GM12891 (cell line): ENCODE measurements at regions not wholly inside any gene's neighbourhood (a gene's known extent, or its start where the extent isn't known, plus 50 kb on each side); places are given as distances from the start of the nearest gene placed in this dataset.

Experiments
- PAX5 ChIP-seq: IDR thresholded peaks from 2 replicates; pipeline ENCODE4 v1.6.1; 2011; ENCODE audit warnings: low read length, moderate library complexity, mild to moderate bottlenecking; ENCODE audit not compliant: insufficient read depth, severe bottlenecking
- POLR2A ChIP-seq: IDR thresholded peaks from 2 replicates; pipeline ENCODE4 v1.6.1; 2011; ENCODE audit warnings: low read depth, low read length, control low read depth
- POLR2AphosphoS5 ChIP-seq: IDR thresholded peaks from 2 replicates; pipeline ENCODE4 v1.6.1; 2011; ENCODE audit warnings: low read depth, low read length, control low read depth
- SPI1 ChIP-seq: IDR thresholded peaks from 2 replicates; pipeline ENCODE4 v1.6.1; 2011; ENCODE audit warnings: low read depth, low read length, control low read depth
- TAF1 ChIP-seq: IDR thresholded peaks from 2 replicates; pipeline ENCODE4 v1.6.1; 2011; ENCODE audit warnings: low read depth, low read length, control low read depth

DNA sequence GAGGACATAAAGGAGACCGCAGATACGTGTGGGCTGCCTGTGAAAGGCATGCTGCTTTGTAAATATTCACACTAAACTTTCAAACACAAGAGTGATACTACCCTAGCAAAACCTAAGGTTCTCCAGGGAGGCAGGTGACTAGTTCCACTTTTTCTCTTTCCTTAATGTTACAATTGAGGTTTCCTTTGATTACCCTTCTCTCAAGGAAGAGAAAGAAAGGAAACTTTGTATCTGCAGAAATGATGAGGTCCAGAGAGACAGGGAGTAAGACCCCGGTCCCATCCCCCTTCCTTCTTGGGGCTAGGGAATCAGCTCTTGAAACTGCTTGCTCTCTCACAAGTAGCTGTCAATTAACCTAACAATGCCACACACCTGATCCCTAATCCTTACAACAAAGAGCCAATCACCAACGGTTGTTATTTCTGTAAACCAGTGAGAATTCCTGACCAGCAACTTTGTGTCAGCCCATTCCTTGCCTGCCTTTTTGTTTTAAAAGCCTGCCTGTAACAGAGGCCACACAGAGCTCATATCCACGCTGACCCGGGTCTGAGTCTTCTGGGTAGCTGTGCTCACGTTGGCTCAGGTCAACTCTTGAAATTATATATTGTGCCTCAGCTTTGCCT is 754.8 kb upstream of the FRG1 start:
- TF ChIP-seq POLR2AphosphoS5 (no peak), PAX5 (no peak), POLR2A (no peak), TAF1 (no peak), SPI1 (no peak)
